GM04504 (cell line): ENCODE measurements at regions not wholly inside any gene's neighbourhood (a gene's known extent, or its start where the extent isn't known, plus 50 kb on each side); places are given as distances from the start of the nearest gene placed in this dataset.
A peak's percentile ranks its signal among the peaks of the same experiment; 100 is the strongest.
"Not testable (repeated sequence)": the region's sequence is repeated elsewhere in the genome, so short reads cannot be mapped to it uniquely, and the experiment has no call there.

Source experiments
- DNase-seq: peaks from one replicate; pipeline ENCODE4 v3.0.0-alpha.2; 2012; ENCODE audit warnings: low read depth

DNA sequence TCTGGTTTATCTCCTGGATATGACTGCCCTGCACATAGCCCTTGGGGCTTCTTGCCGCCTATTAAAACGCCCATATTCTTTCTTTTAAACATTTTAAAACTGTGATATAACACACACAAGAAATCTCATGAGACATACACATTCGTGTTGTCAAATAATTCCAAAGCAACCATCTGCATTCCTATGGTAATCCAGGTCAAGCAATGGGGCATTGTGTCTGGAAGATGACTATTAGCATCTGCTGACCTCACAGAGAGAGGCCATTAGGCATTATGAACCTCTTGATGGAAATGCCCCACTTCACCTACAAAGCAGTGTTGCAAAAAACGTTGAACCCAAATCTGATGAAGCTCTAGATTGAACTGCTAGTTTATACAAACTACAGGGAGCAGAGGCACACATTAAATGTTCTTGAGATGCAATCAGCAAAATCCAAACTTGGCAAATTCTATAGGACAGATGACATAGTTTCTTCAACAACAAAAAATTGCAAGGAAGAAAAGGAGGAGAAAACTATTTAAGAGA is 513.8 kb upstream of the CCDC196 start:
- no peak for DNase-seq

- DNase-seq = no peak
These were observed 513.3 kb upstream of the CCDC196 start for GRCh38 chr14:65972891-65973290.

- no peak for DNase-seq
These were observed 510.3 kb upstream of the CCDC196 start for GRCh38 chr14:65975865-65976264.

GRCh38 chr14:65976761-65977404 is 509.3 kb upstream of the CCDC196 start:
- no peak for DNase-seq

DNA sequence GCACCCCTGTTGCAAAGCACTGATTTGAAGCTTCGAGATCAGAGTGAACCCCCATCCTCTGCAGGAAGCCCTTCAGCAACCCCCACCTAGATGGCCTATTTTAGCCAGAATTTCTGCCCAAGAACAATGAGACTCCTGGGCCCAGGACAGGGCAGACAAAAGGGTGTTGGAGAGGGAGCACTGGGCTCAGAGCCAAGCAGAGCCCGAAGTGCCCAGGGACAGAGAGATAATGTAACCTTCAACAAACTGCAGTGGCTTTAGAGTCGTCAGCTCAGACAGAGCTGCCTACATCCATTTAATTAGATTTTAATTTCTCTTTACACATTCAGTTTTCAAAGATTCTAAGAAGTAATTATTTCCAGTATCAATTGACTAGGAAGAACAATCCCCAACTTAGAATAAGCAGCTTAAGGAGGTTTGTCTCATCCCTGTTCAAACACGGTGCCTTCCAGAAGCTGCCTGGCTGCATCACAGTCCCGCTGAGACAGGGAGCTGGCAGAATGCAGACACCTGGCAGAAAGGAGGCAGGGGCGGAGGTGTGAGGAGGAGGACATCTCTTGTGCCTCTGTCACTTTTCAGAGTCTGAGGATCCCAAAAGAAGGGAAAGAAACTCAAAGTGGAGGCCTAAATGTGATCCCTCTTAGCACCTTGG is 504.9 kb upstream of the CCDC196 start:
- no peak for DNase-seq

- no peak for DNase-seq
These were observed 500.1 kb upstream of the CCDC196 start for GRCh38 chr14:65986041-65986440.

DNA sequence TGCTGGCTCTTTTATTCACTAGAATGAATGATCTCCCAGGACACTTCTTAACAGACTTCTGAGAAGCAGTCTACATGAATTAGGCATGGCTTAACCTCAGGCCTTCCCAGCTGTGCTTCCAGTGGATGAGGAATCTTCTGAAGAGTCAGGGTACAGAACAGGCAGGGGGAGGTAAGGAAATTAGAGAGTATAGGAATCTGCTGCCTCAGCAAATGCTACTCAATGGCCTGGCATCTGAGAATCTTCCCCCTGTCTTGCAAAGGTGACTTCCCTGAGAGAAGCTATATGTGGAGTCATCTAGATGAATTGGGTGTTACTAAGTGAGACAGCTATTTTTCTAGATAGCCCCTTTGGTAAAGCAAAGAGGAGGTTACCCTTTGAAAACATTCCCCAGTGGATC is 496.2 kb upstream of the CCDC196 start:
- DNase-seq = no peak

DNA sequence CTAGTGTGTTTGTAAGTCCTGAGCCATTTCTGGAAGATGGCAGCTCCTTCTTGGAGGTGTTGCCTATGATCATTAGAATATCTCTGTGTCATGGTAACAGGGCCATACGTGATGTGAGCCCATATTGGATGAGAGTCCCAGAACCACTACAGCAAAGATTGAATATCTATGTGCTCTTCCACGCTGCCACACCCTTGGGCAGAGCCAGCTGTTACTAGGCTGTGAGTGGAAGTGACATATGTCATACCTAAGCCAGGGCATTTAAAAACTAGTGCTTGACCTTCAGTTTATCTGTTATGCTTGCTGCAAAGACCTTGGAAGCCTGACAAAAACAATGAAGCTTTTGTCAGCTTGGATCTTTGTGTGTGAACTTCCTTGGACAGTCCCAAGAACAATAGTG is 495.1 kb upstream of the CCDC196 start:
- DNase-seq = no peak

GRCh38 chr14:65991935-65992334 is 494.2 kb upstream of the CCDC196 start:
- DNase-seq = not testable (repeated sequence)

DNA sequence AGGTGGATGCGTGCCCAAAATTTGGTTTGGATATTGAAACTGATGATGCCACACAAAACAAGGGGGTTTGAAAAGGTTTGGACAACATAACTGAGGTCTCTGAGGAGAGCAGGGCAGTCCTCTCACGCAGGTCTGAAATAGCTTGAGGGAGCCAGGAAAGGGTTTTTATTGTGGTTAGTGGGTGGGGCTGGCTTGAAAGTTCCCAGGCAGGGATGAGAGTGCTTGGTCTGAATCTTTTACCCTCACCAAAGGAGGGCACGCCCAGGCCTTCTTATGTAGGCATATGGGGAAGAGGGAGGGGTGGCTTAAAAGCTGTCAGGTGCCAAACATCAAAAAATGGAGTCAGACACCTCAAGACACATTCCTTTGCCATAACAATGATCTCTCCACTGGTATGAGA is 493.1 kb upstream of the CCDC196 start:
- no peak for DNase-seq

DNA sequence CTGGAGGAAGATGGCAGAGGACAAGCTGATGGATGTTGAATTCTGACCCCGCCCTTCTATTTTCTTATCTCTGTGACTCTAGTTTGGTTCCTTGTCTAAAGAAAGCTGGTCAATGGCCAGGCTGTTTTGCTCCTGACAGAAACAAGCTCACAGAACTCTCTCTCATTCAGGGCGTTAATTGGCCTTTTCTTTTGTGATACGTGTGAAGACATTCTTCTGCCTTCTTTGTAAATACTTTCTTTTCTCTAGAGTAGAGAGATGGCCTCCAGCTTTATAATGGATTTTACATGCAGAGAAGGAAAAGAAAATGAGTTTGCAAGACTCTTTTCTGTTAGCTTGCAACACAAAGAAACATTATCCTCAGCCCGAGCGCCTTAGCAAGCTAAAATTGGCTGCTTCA is 492.2 kb upstream of the CCDC196 start:
- DNase-seq = no peak

GRCh38 chr14:65997347-65997746 is 488.8 kb upstream of the CCDC196 start:
- no peak for DNase-seq

DNA sequence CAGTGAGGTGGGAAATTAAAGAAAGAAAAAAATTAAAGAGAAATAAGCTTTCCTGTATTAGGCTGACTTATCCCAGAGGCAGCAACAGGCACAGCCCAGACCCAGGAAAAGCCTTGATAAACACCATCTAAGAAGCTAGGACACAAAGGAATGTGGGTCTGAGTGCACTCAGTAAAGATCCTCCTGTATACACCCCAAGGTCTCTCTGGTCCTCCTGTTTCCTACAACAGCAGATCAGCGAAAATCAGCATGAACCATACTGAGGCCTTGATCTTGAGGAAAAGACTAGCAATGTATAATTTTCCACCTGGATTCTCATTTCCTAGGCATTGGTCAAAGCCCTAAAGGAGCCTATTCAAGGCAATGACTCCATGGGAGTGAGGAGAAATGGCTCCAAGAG is 486.3 kb upstream of the CCDC196 start:
- no peak for DNase-seq

DNA sequence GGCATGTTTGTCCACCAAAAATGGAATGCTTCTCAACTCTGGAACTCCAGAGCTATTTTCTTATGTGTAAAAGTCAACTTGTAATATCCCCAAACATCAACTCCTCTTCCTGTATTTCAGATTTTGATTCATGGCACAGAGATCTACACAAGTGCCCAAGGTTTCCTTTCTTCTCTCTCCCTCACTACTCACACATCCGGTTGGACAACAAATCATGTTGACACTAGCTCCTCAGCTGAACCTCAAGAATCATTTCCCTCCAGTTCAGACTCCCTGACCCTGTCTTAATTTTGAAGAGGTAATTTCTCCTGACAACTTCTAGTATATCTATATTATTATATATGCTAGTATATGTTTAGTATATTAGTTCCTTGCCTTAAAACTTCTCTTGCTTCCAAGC is 485.4 kb upstream of the CCDC196 start:
- DNase-seq = no peak

DNA sequence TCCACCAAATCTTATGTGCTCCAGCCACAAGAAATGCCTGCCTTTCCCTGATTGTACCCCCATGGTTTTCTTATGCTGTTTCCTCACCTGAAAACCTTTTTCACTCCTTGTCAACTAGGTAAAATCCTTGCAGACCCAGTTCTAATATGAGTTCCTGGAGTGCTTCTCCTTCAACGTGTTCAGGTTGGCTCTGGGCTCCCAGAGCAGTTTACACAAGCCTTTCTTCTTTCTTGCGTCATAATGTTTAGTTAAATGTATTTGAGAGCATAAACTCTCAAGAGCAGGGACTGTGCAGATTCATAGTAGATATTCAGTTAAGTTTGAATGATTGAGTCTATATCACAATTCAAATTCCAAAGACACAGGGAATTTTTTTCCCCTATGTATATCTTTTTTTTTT is 484.8 kb upstream of the CCDC196 start:
- DNase-seq = no peak

DNA sequence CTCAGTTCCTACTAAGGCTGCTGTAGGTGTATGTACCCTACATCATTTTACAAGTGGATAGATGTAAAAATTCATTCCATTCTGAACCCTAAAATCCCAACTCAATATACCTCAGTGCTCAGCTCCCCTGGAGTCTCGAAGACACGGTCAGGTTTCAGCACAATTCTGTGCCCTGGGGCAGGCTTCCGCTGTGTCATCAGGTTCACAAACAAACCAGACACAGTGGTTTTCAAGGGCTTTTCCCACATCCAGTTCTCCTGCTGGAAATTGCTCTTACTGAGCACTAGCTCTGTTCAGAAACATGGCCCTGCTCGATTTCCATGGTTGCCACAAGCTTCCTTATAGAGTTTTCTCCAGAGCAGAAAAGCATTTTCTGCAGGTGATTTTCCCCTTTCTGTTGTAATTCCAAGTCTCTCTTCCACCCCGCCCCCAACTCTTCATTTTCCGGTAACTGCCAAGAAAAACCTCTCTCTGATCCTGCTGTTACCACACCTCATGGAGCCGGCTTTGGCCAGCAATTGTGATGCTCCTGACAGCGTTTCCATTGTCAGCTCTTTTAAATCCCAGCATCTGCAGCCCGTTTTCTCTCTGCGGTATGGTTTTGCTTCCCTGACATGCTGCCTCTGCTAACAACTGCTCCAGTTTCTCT is 483.0 kb upstream of the CCDC196 start:
- no peak for DNase-seq

GRCh38 chr14:66005900-66006434 is 480.2 kb upstream of the CCDC196 start:
- DNase-seq = no peak

- DNase-seq = no peak
These were observed 477.5 kb upstream of the CCDC196 start for GRCh38 chr14:66008631-66009030.

- peak; percentile 20 for DNase-seq
These were observed 477.1 kb upstream of the CCDC196 start for GRCh38 chr14:66009089-66009488.

- no peak for DNase-seq
These were observed 475.5 kb upstream of the CCDC196 start for GRCh38 chr14:66010695-66011094.

GRCh38 chr14:66011855-66012254 is 474.3 kb upstream of the CCDC196 start:
- no peak for DNase-seq

GRCh38 chr14:66013607-66014006 is 472.6 kb upstream of the CCDC196 start:
- not testable (repeated sequence) for DNase-seq
